ENCODE measurements at regions not wholly inside any gene's neighbourhood (a gene's known extent, or its start where the extent isn't known, plus 50 kb on each side); places are given as distances from the start of the nearest gene placed in this dataset.

GRCh38 chr2:67570611-67571010 is 173.5 kb downstream of the ETAA1 start:
- TF ChIP-seq, protein P1, sequence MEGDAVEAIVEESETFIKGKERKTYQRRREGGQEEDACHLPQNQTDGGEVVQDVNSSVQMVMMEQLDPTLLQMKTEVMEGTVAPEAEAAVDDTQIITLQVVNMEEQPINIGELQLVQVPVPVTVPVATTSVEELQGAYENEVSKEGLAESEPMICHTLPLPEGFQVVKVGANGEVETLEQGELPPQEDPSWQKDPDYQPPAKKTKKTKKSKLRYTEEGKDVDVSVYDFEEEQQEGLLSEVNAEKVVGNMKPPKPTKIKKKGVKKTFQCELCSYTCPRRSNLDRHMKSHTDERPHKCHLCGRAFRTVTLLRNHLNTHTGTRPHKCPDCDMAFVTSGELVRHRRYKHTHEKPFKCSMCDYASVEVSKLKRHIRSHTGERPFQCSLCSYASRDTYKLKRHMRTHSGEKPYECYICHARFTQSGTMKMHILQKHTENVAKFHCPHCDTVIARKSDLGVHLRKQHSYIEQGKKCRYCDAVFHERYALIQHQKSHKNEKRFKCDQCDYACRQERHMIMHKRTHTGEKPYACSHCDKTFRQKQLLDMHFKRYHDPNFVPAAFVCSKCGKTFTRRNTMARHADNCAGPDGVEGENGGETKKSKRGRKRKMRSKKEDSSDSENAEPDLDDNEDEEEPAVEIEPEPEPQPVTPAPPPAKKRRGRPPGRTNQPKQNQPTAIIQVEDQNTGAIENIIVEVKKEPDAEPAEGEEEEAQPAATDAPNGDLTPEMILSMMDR (conservative IDR thresholded peaks at IDR 0.05; ENCODE audit: low read depth in 2 of 2), result no peak
- TF ChIP-seq, protein P2, sequence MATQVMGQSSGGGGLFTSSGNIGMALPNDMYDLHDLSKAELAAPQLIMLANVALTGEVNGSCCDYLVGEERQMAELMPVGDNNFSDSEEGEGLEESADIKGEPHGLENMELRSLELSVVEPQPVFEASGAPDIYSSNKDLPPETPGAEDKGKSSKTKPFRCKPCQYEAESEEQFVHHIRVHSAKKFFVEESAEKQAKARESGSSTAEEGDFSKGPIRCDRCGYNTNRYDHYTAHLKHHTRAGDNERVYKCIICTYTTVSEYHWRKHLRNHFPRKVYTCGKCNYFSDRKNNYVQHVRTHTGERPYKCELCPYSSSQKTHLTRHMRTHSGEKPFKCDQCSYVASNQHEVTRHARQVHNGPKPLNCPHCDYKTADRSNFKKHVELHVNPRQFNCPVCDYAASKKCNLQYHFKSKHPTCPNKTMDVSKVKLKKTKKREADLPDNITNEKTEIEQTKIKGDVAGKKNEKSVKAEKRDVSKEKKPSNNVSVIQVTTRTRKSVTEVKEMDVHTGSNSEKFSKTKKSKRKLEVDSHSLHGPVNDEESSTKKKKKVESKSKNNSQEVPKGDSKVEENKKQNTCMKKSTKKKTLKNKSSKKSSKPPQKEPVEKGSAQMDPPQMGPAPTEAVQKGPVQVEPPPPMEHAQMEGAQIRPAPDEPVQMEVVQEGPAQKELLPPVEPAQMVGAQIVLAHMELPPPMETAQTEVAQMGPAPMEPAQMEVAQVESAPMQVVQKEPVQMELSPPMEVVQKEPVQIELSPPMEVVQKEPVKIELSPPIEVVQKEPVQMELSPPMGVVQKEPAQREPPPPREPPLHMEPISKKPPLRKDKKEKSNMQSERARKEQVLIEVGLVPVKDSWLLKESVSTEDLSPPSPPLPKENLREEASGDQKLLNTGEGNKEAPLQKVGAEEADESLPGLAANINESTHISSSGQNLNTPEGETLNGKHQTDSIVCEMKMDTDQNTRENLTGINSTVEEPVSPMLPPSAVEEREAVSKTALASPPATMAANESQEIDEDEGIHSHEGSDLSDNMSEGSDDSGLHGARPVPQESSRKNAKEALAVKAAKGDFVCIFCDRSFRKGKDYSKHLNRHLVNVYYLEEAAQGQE (IDR thresholded peaks at IDR 0.05; ENCODE audit: unreplicated experiment), result no peak
- TF ChIP-seq POLR2AphosphoS5 (IDR thresholded peaks at IDR 0.05; ENCODE audit: low read depth) (no peak), ZNF331 (CRISPR knock-in tag; IDR thresholded peaks at IDR 0.05; ENCODE audit: low read depth) (no peak)
